WTC11 (cell line): ENCODE measurements at regions not wholly inside any gene's neighbourhood (a gene's known extent, or its start where the extent isn't known, plus 50 kb on each side); places are given as distances from the start of the nearest gene placed in this dataset.
A peak's percentile ranks its signal among the peaks of the same experiment; 100 is the strongest.

Experiments
- ATAC-seq: fragments of 200-7000 bp; cut with Tn5 transposase; 2 replicates; pipeline ENCODE4 v1.10.0; 2021; ENCODE audit warnings: mild to moderate bottlenecking, moderate library complexity
- CTCF ChIA-PET: fragments of 300-600 bp; sonication (Branson Sonifier 250); formaldehyde crosslinking; loops from one replicate; lab custom pipeline; 2021; ENCODE audit warnings: antibody characterized with exemption; lab: Charles Lee
- POLR2A ChIA-PET: fragments of 350-600 bp; sonication (Branson Sonifier 250); formaldehyde crosslinking; loops from one replicate; lab custom pipeline; 2021; ENCODE audit warnings: antibody characterized with exemption; lab: Charles Lee
- DNase-seq: peaks from one replicate; pipeline ENCODE4 v3.0.0; 2021; ENCODE audit warnings: low spot score
- H3K27ac Mint-ChIP-seq: 2 replicates; pipeline ENCODE4 v1.8.0; 2021; ENCODE audit warnings: mixed read lengths
- H3K27me3 Mint-ChIP-seq: 2 replicates; pipeline ENCODE4 v1.8.0; 2021; ENCODE audit warnings: low read depth, mild to moderate bottlenecking, moderate library complexity, mixed read lengths
- H3K36me3 Mint-ChIP-seq: 2 replicates; pipeline ENCODE4 v1.8.0; 2021; ENCODE audit warnings: mixed read lengths
- H3K4me1 Mint-ChIP-seq: 2 replicates; pipeline ENCODE4 v1.8.0; 2022; ENCODE audit warnings: mixed read lengths
- H3K4me3 Mint-ChIP-seq: 2 replicates; pipeline ENCODE4 v1.8.0; 2021; ENCODE audit warnings: mild to moderate bottlenecking, moderate library complexity, mixed read lengths
- H3K9me3 Mint-ChIP-seq: 2 replicates; pipeline ENCODE4 v1.8.0; 2021; ENCODE audit warnings: mixed read lengths
- ATF1 ChIP-seq: sonication (generic); formaldehyde crosslinking; IDR thresholded peaks from 2 replicates; pipeline ENCODE4 v1.8.1; 2023; ENCODE audit warnings: mild to moderate bottlenecking, moderate library complexity, missing genetic modification reagents
- CBFB ChIP-seq: sonication (generic); formaldehyde crosslinking; IDR thresholded peaks from 2 replicates; pipeline ENCODE4 v1.8.1; 2022; ENCODE audit warnings: mild to moderate bottlenecking, low read depth, missing genetic modification reagents
- ETV6 ChIP-seq: sonication (generic); formaldehyde crosslinking; IDR thresholded peaks from 2 replicates; pipeline ENCODE4 v1.8.1; 2022; ENCODE audit warnings: mild to moderate bottlenecking, missing genetic modification reagents
- HMGA2 ChIP-seq: fragments of 250-450 bp; sonication (Bioruptor Pico); IDR thresholded peaks from 2 replicates; pipeline ENCODE4 v1.4.0; 2021; ENCODE audit warnings: mild to moderate bottlenecking, moderate library complexity
- JAZF1 ChIP-seq: fragments of 250-450 bp; sonication (Bioruptor Pico); IDR thresholded peaks from 2 replicates; pipeline ENCODE4 v1.9.0; 2021; ENCODE audit warnings: moderate library complexity, mild to moderate bottlenecking, inconsistent platforms
- JUN ChIP-seq: sonication (generic); formaldehyde crosslinking; IDR thresholded peaks from 2 replicates; pipeline ENCODE4 v1.8.0; 2023; ENCODE audit warnings: mild to moderate bottlenecking, missing genetic modification reagents
- MYBL2 ChIP-seq: sonication (generic); formaldehyde crosslinking; IDR thresholded peaks from 2 replicates; pipeline ENCODE4 v1.8.1; 2023; ENCODE audit warnings: mild to moderate bottlenecking, moderate library complexity, missing genetic modification reagents
- NR1H2 ChIP-seq: sonication (generic); formaldehyde crosslinking; IDR thresholded peaks from 2 replicates; pipeline ENCODE4 v1.9.0; 2021; ENCODE audit warnings: mild to moderate bottlenecking, moderate library complexity, missing genetic modification reagents
- OVOL2 ChIP-seq: fragments of 250-450 bp; sonication (Bioruptor Pico); IDR thresholded peaks from 2 replicates; pipeline ENCODE4 v1.9.0; 2021; ENCODE audit warnings: mild to moderate bottlenecking, borderline replicate concordance
- RELA ChIP-seq: sonication (generic); formaldehyde crosslinking; IDR thresholded peaks from 2 replicates; pipeline ENCODE4 v1.8.1; 2022; ENCODE audit warnings: missing genetic modification reagents, mild to moderate bottlenecking, borderline replicate concordance
- ZNF138 ChIP-seq: sonication (generic); formaldehyde crosslinking; conservative IDR thresholded peaks from 2 replicates; pipeline ENCODE4 v1.8.1; 2022; ENCODE audit warnings: mild to moderate bottlenecking, moderate library complexity, missing genetic modification reagents
- ZNF219 ChIP-seq: sonication (generic); formaldehyde crosslinking; IDR thresholded peaks from 2 replicates; pipeline ENCODE4 v1.8.0; 2023; ENCODE audit warnings: missing genetic modification reagents, mild to moderate bottlenecking, borderline replicate concordance
- ZNF396 ChIP-seq: fragments of 250-450 bp; sonication (Bioruptor Pico); IDR thresholded peaks from 2 replicates; pipeline ENCODE4 v1.8.0; 2021; ENCODE audit warnings: mild to moderate bottlenecking, moderate library complexity, borderline replicate concordance
- ZNF423 ChIP-seq: fragments of 250-450 bp; sonication (Bioruptor Pico); IDR thresholded peaks from 2 replicates; pipeline ENCODE4 v2.1.2; 2022; ENCODE audit warnings: mild to moderate bottlenecking, moderate library complexity
- TF ChIP-seq, protein P1 (sequence below): sonication (generic); formaldehyde crosslinking; IDR thresholded peaks from 2 replicates; pipeline ENCODE4 v1.8.0; 2022; ENCODE audit warnings: missing genetic modification reagents
- TF ChIP-seq, protein P2 (sequence below): fragments of 250-450 bp; sonication (Bioruptor Pico); conservative IDR thresholded peaks from 2 replicates; pipeline ENCODE4 v1.9.0; 2021; ENCODE audit warnings: mild to moderate bottlenecking
- TF ChIP-seq, protein P3 (sequence below): sonication (generic); formaldehyde crosslinking; IDR thresholded peaks from 2 replicates; pipeline ENCODE4 v1.8.1; 2022; ENCODE audit warnings: missing genetic modification reagents, borderline replicate concordance
- TF ChIP-seq, protein P4 (sequence below): sonication (generic); formaldehyde crosslinking; IDR thresholded peaks from 2 replicates; pipeline ENCODE4 v1.8.1; 2022; ENCODE audit warnings: mild to moderate bottlenecking, moderate library complexity, missing genetic modification reagents
- TF ChIP-seq, protein P5 (sequence below): sonication (generic); formaldehyde crosslinking; conservative IDR thresholded peaks from 2 replicates; pipeline ENCODE4 v1.8.1; 2022; ENCODE audit warnings: mild to moderate bottlenecking, missing genetic modification reagents
- TF ChIP-seq, protein P6 (sequence below): sonication (generic); formaldehyde crosslinking; IDR thresholded peaks from 2 replicates; pipeline ENCODE4 v1.8.0; 2022; ENCODE audit warnings: mild to moderate bottlenecking, missing genetic modification reagents

DNA sequence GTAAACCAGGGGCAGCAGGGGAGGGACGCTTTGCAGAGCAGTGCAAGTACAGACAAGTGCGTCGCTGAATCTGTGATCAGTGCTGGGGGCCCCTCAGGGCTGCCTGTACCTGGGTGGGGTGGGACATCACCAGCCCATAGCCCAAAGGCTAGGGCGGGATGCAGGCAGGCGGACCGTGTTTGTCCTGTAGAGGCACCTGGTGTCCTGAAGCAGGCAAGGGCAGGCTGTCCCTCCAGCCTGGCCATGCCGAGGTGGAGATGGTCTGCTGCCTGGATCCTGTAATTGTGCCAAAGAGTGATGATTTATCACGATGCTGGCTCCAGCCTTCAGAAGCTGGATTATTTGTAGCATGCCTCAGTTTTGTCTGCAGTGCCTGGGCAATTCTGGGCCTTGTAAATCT, 137.9 kb upstream of the GSE1 start:
- Mint-ChIP-seq H3K4me3 (no peak overlapping the region), H3K27me3 (0 out of 2 replicates have a peak, but pooled peaks cover 2% of the 10 kb centered on the region), H3K4me1 (peaks cover 25% of the 10 kb centered on the region), H3K36me3 (no peaks in the 10 kb centered on the region), H3K9me3 (no peaks in the 10 kb centered on the region), H3K27ac (peak overlapping the region; percentile 79)
- ATAC-seq: no peak
- POLR2A ChIA-PET: interaction anchor here (1.0 kb wide), 1 partner anchor 12 kb away, joined by 3 read pairs; no protein-coding TSS in a partner anchor
- CTCF ChIA-PET: interaction anchor here (0.7 to 2.2 kb wide), 4 partner anchors 15 to 59 kb away, joined by 4 to 13 read pairs (median 8); no protein-coding TSS in a partner anchor
- DNase-seq: no peak
- TF ChIP-seq ZNF423 (CRISPR knock-in tag) (no peak), CBFB (CRISPR knock-in tag) (no peak), ZNF396 (CRISPR knock-in tag) (no peak), OVOL2 (no peak), ZNF219 (CRISPR knock-in tag) (no peak), JUN (CRISPR knock-in tag) (no peak), ATF1 (no peak), NR1H2 (no peak), HMGA2 (no peak), RELA (CRISPR knock-in tag) (no peak), MYBL2 (CRISPR knock-in tag) (no peak), JAZF1 (CRISPR knock-in tag) (no peak), ZNF138 (CRISPR knock-in tag) (no peak), ETV6 (CRISPR knock-in tag) (no peak)
- TF ChIP-seq, protein P1, sequence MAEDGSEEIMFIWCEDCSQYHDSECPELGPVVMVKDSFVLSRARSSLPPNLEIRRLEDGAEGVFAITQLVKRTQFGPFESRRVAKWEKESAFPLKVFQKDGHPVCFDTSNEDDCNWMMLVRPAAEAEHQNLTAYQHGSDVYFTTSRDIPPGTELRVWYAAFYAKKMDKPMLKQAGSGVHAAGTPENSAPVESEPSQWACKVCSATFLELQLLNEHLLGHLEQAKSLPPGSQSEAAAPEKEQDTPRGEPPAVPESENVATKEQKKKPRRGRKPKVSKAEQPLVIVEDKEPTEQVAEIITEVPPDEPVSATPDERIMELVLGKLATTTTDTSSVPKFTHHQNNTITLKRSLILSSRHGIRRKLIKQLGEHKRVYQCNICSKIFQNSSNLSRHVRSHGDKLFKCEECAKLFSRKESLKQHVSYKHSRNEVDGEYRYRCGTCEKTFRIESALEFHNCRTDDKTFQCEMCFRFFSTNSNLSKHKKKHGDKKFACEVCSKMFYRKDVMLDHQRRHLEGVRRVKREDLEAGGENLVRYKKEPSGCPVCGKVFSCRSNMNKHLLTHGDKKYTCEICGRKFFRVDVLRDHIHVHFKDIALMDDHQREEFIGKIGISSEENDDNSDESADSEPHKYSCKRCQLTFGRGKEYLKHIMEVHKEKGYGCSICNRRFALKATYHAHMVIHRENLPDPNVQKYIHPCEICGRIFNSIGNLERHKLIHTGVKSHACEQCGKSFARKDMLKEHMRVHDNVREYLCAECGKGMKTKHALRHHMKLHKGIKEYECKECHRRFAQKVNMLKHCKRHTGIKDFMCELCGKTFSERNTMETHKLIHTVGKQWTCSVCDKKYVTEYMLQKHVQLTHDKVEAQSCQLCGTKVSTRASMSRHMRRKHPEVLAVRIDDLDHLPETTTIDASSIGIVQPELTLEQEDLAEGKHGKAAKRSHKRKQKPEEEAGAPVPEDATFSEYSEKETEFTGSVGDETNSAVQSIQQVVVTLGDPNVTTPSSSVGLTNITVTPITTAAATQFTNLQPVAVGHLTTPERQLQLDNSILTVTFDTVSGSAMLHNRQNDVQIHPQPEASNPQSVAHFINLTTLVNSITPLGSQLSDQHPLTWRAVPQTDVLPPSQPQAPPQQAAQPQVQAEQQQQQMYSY (CRISPR knock-in tag): no peak
- TF ChIP-seq, protein P2, sequence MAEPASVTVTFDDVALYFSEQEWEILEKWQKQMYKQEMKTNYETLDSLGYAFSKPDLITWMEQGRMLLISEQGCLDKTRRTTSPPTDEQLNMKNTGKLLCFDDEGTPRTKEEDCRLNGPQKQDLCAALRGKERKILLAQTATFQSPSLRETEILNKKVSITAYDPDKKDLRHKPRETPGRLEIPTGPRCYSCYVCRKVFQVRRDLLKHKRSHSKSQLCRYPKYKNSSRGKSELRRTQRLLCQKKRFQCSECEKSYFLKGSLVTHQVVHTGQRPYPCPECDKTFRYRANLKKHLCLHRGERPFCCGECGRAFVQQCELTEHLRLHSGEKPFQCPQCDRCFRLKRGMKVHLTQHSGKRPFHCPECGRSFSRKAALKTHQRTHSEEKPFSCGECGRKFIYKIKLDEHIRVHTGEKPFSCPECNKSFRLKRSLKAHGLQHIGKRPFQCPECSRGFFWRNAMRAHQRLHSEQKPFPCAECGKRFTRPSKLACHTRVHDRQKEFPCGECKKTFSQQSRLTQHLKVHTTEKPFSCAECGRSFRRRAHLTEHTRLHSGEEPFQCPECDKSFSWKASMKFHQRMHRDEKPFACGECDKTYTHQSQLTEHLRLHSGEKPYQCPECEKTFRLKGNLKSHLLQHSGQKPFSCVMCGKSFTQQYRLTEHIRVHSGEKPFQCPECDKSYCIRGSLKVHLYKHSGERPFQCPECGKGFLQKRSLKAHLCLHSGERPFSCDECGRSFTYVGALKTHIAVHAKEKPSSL: no peak
- TF ChIP-seq, protein P3, sequence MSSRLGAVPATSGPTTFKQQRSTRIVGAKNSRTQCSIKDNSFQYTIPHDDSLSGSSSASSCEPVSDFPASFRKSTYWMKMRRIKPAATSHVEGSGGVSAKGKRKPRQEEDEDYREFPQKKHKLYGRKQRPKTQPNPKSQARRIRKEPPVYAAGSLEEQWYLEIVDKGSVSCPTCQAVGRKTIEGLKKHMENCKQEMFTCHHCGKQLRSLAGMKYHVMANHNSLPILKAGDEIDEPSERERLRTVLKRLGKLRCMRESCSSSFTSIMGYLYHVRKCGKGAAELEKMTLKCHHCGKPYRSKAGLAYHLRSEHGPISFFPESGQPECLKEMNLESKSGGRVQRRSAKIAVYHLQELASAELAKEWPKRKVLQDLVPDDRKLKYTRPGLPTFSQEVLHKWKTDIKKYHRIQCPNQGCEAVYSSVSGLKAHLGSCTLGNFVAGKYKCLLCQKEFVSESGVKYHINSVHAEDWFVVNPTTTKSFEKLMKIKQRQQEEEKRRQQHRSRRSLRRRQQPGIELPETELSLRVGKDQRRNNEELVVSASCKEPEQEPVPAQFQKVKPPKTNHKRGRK: no peak
- TF ChIP-seq, protein P4, sequence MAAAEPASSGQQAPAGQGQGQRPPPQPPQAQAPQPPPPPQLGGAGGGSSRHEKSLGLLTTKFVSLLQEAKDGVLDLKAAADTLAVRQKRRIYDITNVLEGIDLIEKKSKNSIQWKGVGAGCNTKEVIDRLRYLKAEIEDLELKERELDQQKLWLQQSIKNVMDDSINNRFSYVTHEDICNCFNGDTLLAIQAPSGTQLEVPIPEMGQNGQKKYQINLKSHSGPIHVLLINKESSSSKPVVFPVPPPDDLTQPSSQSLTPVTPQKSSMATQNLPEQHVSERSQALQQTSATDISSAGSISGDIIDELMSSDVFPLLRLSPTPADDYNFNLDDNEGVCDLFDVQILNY (CRISPR knock-in tag): no peak
- TF ChIP-seq, protein P5, sequence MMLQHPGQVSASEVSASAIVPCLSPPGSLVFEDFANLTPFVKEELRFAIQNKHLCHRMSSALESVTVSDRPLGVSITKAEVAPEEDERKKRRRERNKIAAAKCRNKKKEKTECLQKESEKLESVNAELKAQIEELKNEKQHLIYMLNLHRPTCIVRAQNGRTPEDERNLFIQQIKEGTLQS: no peak
- TF ChIP-seq, protein P6, sequence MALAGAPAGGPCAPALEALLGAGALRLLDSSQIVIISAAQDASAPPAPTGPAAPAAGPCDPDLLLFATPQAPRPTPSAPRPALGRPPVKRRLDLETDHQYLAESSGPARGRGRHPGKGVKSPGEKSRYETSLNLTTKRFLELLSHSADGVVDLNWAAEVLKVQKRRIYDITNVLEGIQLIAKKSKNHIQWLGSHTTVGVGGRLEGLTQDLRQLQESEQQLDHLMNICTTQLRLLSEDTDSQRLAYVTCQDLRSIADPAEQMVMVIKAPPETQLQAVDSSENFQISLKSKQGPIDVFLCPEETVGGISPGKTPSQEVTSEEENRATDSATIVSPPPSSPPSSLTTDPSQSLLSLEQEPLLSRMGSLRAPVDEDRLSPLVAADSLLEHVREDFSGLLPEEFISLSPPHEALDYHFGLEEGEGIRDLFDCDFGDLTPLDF (CRISPR knock-in tag): no peak
